Ectodermal cell (in vitro differentiated cells): ENCODE measurements at regions not wholly inside any gene's neighbourhood (a gene's known extent, or its start where the extent isn't known, plus 50 kb on each side); places are given as distances from the start of the nearest gene placed in this dataset.
"Not testable (repeated sequence)": the region's sequence is repeated elsewhere in the genome, so short reads cannot be mapped to it uniquely, and the experiment has no call there.

Experiments
- H3K27ac ChIP-seq: 2 replicates; pipeline ENCODE4 v1.7.0; 2013; ENCODE audit warnings: mild to moderate bottlenecking, low read depth, low read length; ENCODE audit not compliant: insufficient read depth, poor library complexity, severe bottlenecking
- H3K27me3 ChIP-seq: 2 replicates; pipeline ENCODE4 v1.7.0; 2013; ENCODE audit warnings: mild to moderate bottlenecking, low read length; ENCODE audit not compliant: insufficient read depth, control insufficient read depth, poor library complexity, severe bottlenecking
- H3K36me3 ChIP-seq: one replicate; pipeline ENCODE4 v1.7.0; 2013; ENCODE audit warnings: low read length; ENCODE audit not compliant: control insufficient read depth, insufficient read depth
- H3K4me1 ChIP-seq: one replicate; pipeline ENCODE4 v1.7.0; 2013; ENCODE audit warnings: low read length; ENCODE audit not compliant: control insufficient read depth, insufficient read depth
- H3K4me3 ChIP-seq: 2 replicates; pipeline ENCODE4 v1.7.0; 2013; ENCODE audit warnings: low read depth, low read length, control low read depth; ENCODE audit not compliant: insufficient read depth
- H3K9me3 ChIP-seq: 2 replicates; pipeline ENCODE4 v1.7.0; 2013; ENCODE audit warnings: mild to moderate bottlenecking, low read length, moderate library complexity; ENCODE audit not compliant: control insufficient read depth
- WGBS, 2 experiments: methylation state at CpG; one replicate each; pipeline ENCODE4 v1.1.7; 2013; ENCODE audit warnings: missing lambda C conversion rate in 2 of 2; 5-methylcytosine and 5-hydroxymethylcytosine counted together

GRCh38 chr3:104266219-104266618 is 1100.5 kb upstream of the ALCAM start:
- H3K27me3 ChIP-seq, H3K4me1 ChIP-seq, H3K4me3 ChIP-seq, H3K9me3 ChIP-seq, H3K27ac ChIP-seq, H3K36me3 ChIP-seq: not testable (repeated sequence)
- WGBS, 2 experiments = 88 to 100% methylated on average over 1 of the region's 1 CpG

- Histone ChIP-seq H3K4me1 (no peaks in the 10 kb centered on the region), H3K4me3 (no peak overlapping the region), H3K27ac (no peak overlapping the region), H3K9me3 (no peaks in the 10 kb centered on the region), H3K36me3 (no peaks in the 10 kb centered on the region), H3K27me3 (no peaks in the 10 kb centered on the region)
- 76 to 77% methylated on average over 6 of the region's 6 CpGs for WGBS, 2 experiments
Observed at GRCh38 chr3:104269771-104270170, 1096.9 kb upstream of the ALCAM start.

- 66 to 69% methylated on average over 2 to 3 of the region's 4 CpGs for WGBS, 2 experiments
- no peak overlapping the region for H3K4me3 ChIP-seq
- no peaks in the 10 kb centered on the region for H3K36me3 ChIP-seq
- no peaks in the 10 kb centered on the region for H3K27me3 ChIP-seq
- no peaks in the 10 kb centered on the region for H3K4me1 ChIP-seq
- no peaks in the 10 kb centered on the region for H3K9me3 ChIP-seq
- no peak overlapping the region for H3K27ac ChIP-seq
Observed at GRCh38 chr3:104273046-104273649, 1093.6 kb upstream of the ALCAM start.

DNA sequence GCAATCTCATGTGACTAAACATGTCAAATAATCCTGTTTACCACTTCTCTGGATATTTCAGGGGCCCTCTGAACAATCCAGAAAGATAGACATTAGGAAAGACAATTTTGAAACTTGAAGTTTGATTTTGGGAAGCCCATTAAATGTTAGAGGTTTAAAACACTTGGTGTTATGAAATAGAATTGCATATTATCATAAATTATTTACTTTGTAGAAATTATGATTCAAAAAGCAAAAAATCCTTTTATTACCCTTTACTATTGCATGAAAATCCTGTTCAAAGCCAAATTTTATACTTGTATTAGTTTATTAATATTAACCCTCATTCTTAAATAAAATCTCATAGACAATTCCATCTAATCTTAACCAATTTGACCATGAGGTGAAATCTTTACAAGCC is 1091.5 kb upstream of the ALCAM start:
- Histone ChIP-seq H3K9me3 (no peaks in the 10 kb centered on the region), H3K4me3 (no peak overlapping the region), H3K36me3 (no peaks in the 10 kb centered on the region)

DNA sequence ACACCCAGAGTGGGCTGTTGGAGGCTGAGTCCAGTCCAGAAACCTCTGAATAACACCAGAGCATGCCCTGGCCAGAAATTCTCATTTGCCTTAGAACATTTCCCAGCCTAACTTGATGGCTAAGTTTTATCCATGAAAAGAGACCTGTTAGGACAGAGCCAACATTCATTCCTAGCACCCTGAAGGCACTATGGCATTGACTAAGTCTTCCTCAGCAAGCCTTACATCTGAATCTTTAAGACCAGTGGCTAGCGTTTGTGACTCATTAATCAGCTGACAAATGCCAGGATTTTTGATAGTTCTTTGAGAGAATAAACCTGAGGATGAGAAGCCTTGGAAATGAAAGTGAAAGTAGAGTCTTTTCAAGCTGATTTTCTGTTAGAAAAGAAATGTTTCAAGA is 1087.1 kb upstream of the ALCAM start:
- H3K27me3 ChIP-seq = no peaks in the 10 kb centered on the region
- 94 to 96% methylated on average over 1 of the region's 1 CpG for WGBS, 2 experiments
- no peak overlapping the region for H3K27ac ChIP-seq
- no peak overlapping the region for H3K4me3 ChIP-seq
- H3K36me3 ChIP-seq = no peaks in the 10 kb centered on the region
- no peaks in the 10 kb centered on the region for H3K9me3 ChIP-seq
- H3K4me1 ChIP-seq = no peaks in the 10 kb centered on the region

More for the DNA sequence above, 1091.5 kb upstream of the ALCAM start:
- Histone ChIP-seq H3K27me3 (no peaks in the 10 kb centered on the region), H3K4me1 (no peaks in the 10 kb centered on the region), H3K27ac (no peak overlapping the region)

DNA sequence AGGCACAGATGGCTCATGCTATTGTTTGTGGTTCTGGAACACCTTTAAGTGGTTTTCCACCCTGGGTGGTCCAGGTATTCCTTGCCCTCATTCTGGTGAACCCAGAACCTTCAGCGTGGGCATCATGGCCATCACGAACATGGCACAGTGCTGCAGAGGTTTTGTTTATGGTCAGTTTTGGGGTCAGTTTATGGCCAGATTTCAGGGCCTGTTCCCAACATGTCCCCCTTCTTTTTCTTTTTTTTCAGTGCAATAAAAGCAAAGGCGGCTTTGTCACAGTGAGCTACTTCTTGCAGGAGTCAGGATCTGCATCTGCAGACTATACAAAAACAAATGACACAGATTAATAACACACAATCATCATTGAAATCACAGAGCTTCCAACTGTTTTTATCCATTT is 1085.0 kb upstream of the ALCAM start:
- Histone ChIP-seq H3K27me3 (no peaks in the 10 kb centered on the region), H3K9me3 (no peaks in the 10 kb centered on the region), H3K4me3 (no peak overlapping the region), H3K27ac (no peak overlapping the region), H3K4me1 (no peaks in the 10 kb centered on the region), H3K36me3 (no peaks in the 10 kb centered on the region)
- 94 to 96% methylated on average over 3 of the region's 3 CpGs for whole genome bisulfite sequencing, 2 experiments

DNA sequence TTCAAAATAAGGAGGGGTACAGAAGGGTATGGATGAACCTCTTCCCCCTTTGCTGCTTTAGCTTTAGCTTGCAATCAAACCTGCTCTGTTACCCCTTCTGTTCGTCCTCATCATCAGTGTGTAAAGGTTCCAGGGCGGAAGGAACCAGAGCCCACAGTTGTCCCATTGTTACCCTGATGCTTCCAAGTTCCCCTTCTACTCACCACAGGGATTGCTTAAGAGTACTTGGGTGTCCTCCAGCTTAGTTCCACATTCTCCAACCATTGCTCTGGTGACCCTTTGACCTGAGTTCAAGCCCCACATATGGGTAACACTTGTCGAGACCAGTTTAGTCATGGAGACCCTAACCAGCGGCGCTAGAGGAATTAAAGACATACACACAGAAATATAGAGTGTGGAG is 1080.1 kb upstream of the ALCAM start:
- no peaks in the 10 kb centered on the region for H3K36me3 ChIP-seq
- no peaks in the 10 kb centered on the region for H3K27me3 ChIP-seq
- H3K27ac ChIP-seq = no peak overlapping the region
- WGBS, 2 experiments = 96% methylated on average over 5 of the region's 5 CpGs
- peaks cover 4% of the 10 kb centered on the region for H3K4me1 ChIP-seq
- H3K4me3 ChIP-seq = no peak overlapping the region
- H3K9me3 ChIP-seq = no peaks in the 10 kb centered on the region

- H3K4me1 ChIP-seq = peaks cover 6% of the 10 kb centered on the region
- no peaks in the 10 kb centered on the region for H3K36me3 ChIP-seq
- no peaks in the 10 kb centered on the region for H3K9me3 ChIP-seq
- H3K27me3 ChIP-seq = no peaks in the 10 kb centered on the region
- 49 to 52% methylated on average over 3 of the region's 3 CpGs for WGBS, 2 experiments
- H3K4me3 ChIP-seq = no peak overlapping the region
- H3K27ac ChIP-seq = peak overlapping the region; percentile 17
Observed at GRCh38 chr3:104291437-104291851, 1075.3 kb upstream of the ALCAM start.

- no peak overlapping the region for H3K4me3 ChIP-seq
- no peaks in the 10 kb centered on the region for H3K27me3 ChIP-seq
- peaks cover 6% of the 10 kb centered on the region for H3K4me1 ChIP-seq
- H3K27ac ChIP-seq = peak overlapping the region; percentile 17
- no peaks in the 10 kb centered on the region for H3K36me3 ChIP-seq
- no peaks in the 10 kb centered on the region for H3K9me3 ChIP-seq
- WGBS, 2 experiments = 6 to 10% methylated on average over 2 of the region's 2 CpGs
Observed at GRCh38 chr3:104291878-104292277, 1074.8 kb upstream of the ALCAM start.

DNA sequence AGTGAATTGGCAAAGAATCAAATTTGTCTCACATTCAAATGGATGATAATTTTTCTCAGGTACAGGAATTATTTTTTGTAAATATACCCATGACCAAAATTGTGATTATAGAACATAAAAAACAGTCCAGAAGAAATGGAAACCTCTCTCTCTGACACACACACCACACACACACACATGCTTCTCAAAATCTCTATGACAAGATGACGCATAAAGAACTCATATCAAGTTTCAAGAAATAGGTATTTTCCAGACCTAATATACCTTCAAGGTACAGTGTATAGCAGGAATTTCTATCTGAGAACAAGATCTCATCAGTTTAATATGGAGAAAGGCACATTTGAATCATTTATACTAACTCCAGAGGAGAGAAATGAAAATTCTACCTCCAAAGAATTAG is 1069.1 kb upstream of the ALCAM start:
- Histone ChIP-seq H3K9me3 (no peaks in the 10 kb centered on the region), H3K27me3 (no peaks in the 10 kb centered on the region), H3K4me1 (no peaks in the 10 kb centered on the region), H3K36me3 (no peaks in the 10 kb centered on the region), H3K4me3 (no peak overlapping the region), H3K27ac (peak overlapping the region; percentile 9)
- WGBS, 2 experiments = 100% methylated on average over 1 of the region's 1 CpG

DNA sequence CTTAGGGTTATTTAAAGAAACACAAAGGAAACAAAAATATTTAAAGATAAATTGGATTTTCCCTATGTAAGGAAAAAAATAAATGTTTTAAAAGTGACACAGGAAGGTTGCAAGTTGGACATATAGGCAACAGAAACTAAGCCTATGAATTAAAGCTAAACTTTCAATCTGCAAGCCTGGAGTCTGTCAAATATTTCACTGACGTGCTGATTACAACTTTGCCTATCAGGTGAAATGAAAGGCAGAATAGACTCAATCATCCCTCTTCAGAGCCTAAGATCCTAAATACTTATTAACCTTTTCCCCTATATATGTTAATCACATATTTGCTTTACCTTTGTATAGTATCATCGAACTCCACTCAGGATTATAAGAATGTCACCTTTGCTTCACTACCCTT is 1068.0 kb upstream of the ALCAM start:
- no peaks in the 10 kb centered on the region for H3K9me3 ChIP-seq
- no peaks in the 10 kb centered on the region for H3K36me3 ChIP-seq
- WGBS, 2 experiments = 42 to 43% methylated on average over 2 of the region's 2 CpGs

More for the DNA sequence above, 1068.0 kb upstream of the ALCAM start:
- no peak overlapping the region for H3K27ac ChIP-seq
- no peaks in the 10 kb centered on the region for H3K4me1 ChIP-seq
- H3K4me3 ChIP-seq = no peak overlapping the region
- H3K27me3 ChIP-seq = no peaks in the 10 kb centered on the region
